Transverse colon (tissue), 4 donors: ENCODE measurements at regions not wholly inside any gene's neighbourhood (a gene's known extent, or its start where the extent isn't known, plus 50 kb on each side); places are given as distances from the start of the nearest gene placed in this dataset.

Source experiments
- CTCF ChIP-seq, 5 experiments: fragments of 200-600 bp in 3 of 5; fragments of 450-650 bp in 2 of 5; sonication (generic) in 3 of 5; IDR thresholded peaks; 1 replicate in 2 of 5; 2 replicates in 3 of 5; pipeline ENCODE4 v1.5.1; 2016 to 2017; ENCODE audit warnings: antibody characterized with exemption in 5 of 5, inconsistent platforms in 3 of 5, mild to moderate bottlenecking in 2 of 5, moderate library complexity in 1 of 5
- POLR2A ChIP-seq: fragments of 450-650 bp; IDR thresholded peaks from one replicate; pipeline ENCODE4 v1.6.1; 2016; ENCODE audit warnings: antibody characterized with exemption, mild to moderate bottlenecking, moderate library complexity
- POLR2AphosphoS5 ChIP-seq, 3 donors: sonication (generic); formaldehyde crosslinking; IDR thresholded peaks; one replicate each; pipeline ENCODE4 v1.6.1; 2016; ENCODE audit warnings: antibody characterized with exemption in 3 of 3

DNA sequence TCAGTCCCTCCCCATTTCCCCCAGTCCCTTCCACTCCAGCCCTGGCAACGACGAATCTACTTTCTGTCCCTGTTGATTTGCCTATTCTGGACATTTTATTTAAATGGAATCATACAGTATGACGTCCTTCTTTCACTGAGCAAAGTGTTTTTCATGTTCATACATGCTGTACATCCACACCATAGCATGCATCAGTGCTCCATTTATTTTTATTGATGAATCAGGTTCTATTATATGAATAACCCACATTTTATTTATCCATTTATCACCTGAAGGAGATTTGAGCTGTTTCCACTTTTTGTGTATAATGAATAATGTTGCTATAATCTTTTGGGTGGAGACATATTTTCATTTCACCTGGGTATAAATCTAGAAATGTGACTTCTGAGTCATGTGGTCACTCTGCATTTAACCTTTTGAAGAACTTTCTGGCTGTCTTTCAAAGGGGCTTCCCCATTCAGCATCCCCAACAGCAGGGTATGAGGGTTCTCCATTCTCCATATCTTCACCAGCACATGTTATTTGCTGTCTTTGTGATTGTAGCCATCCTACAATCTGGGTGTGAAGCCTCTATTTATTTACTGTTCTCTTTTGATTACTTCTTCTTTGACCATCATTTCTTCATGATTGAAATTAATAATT is 531.7 kb downstream of the ETS1 start:
- TF ChIP-seq CTCF (IDR thresholded peaks at IDR 0.05) (no peak), POLR2A (no peak), POLR2AphosphoS5 (IDR thresholded peaks at IDR 0.05) (no peak)
